ENCODE measurements at regions not wholly inside any gene's neighbourhood (a gene's known extent, or its start where the extent isn't known, plus 50 kb on each side); places are given as distances from the start of the nearest gene placed in this dataset.

GRCh38 chr9:28086881-28087280 is 513.6 kb upstream of the C9orf72 start:
- no peak overlapping the region for H3K27ac Mint-ChIP-seq
- H3K27me3 Mint-ChIP-seq (ENCODE audit: insufficient read depth), result no peaks in the 10 kb centered on the region
- no peak overlapping the region for H3K4me3 ChIP-seq (ENCODE audit: low read length)
- H3K4me3 Mint-ChIP-seq, result no peak overlapping the region
- H3K36me3 Mint-ChIP-seq (ENCODE audit: low read depth), result no peaks in the 10 kb centered on the region
- H3K36me3 ChIP-seq (ENCODE audit: control insufficient read depth, insufficient read depth, low read length), result no peaks in the 10 kb centered on the region
- no peak for DNase-seq
- no peak overlapping the region for H3K27ac ChIP-seq (ENCODE audit: low read depth, low read length)
- H3K27me3 ChIP-seq (ENCODE audit: control insufficient read depth, insufficient read depth, low read length, poor library complexity, severe bottlenecking), result no peaks in the 10 kb centered on the region
- peaks cover 7% of the 10 kb centered on the region for H3K9me3 Mint-ChIP-seq
- no peak overlapping the region for H3K9ac ChIP-seq (ENCODE audit: extremely low read depth, low read length, poor library complexity, severe bottlenecking)
- H3K4me1 ChIP-seq (ENCODE audit: control insufficient read depth, insufficient read depth, low read length), result no peaks in the 10 kb centered on the region
- no peaks in the 10 kb centered on the region for H3K9me3 ChIP-seq (ENCODE audit: control insufficient read depth, low read length)
- no peaks in the 10 kb centered on the region for H3K4me1 Mint-ChIP-seq
- no peak for TF ChIP-seq CTCF (conservative IDR thresholded peaks at IDR 0.05)

- WGBS, 2 experiments (ENCODE audit: insufficient coverage in 1 of 2, insufficient read length in 1 of 2), result 83 to 93% methylated on average over 3 to 9 of the region's 10 CpGs
- Mint-ChIP-seq H3K9me3 (peaks cover 19% of the 10 kb centered on the region), H3K27me3 (ENCODE audit: insufficient read depth) (no peaks in the 10 kb centered on the region), H3K36me3 (ENCODE audit: low read depth) (no peaks in the 10 kb centered on the region), H3K4me3 (no peak overlapping the region), H3K4me1 (peaks cover 11% of the 10 kb centered on the region), H3K27ac (no peak overlapping the region)
- TF ChIP-seq CTCF (conservative IDR thresholded peaks at IDR 0.05), result no peak
- no peak overlapping the region for H3K4me3 ChIP-seq (ENCODE audit: low read length)
- H3K36me3 ChIP-seq (ENCODE audit: control insufficient read depth, insufficient read depth, low read length), result no peaks in the 10 kb centered on the region
- DNase-seq, result peak; percentile 43
- H3K9ac ChIP-seq (ENCODE audit: extremely low read depth, low read length, poor library complexity, severe bottlenecking), result no peak overlapping the region
- no peaks in the 10 kb centered on the region for H3K9me3 ChIP-seq (ENCODE audit: control insufficient read depth, low read length)
- no peaks in the 10 kb centered on the region for H3K27me3 ChIP-seq (ENCODE audit: control insufficient read depth, insufficient read depth, low read length, poor library complexity, severe bottlenecking)
- H3K4me1 ChIP-seq (ENCODE audit: control insufficient read depth, insufficient read depth, low read length), result peaks cover 7% of the 10 kb centered on the region
- no peak overlapping the region for H3K27ac ChIP-seq (ENCODE audit: low read depth, low read length)
Observed at GRCh38 chr9:28092981-28093936, 520.0 kb upstream of the C9orf72 start.

- no peak overlapping the region for H3K27ac Mint-ChIP-seq
- H3K4me3 Mint-ChIP-seq, result no peak overlapping the region
- no peak for TF ChIP-seq CTCF (conservative IDR thresholded peaks at IDR 0.05)
- Histone ChIP-seq H3K27ac (ENCODE audit: low read depth, low read length) (no peak overlapping the region), H3K9me3 (ENCODE audit: control insufficient read depth, low read length) (peaks cover 8% of the 10 kb centered on the region), H3K9ac (ENCODE audit: extremely low read depth, low read length, poor library complexity, severe bottlenecking) (no peak overlapping the region), H3K36me3 (ENCODE audit: control insufficient read depth, insufficient read depth, low read length) (no peaks in the 10 kb centered on the region), H3K27me3 (ENCODE audit: control insufficient read depth, insufficient read depth, low read length, poor library complexity, severe bottlenecking) (no peaks in the 10 kb centered on the region), H3K4me3 (ENCODE audit: low read length) (no peak overlapping the region), H3K4me1 (ENCODE audit: control insufficient read depth, insufficient read depth, low read length) (no peaks in the 10 kb centered on the region)
- peaks cover 7% of the 10 kb centered on the region for H3K4me1 Mint-ChIP-seq
- WGBS, 2 experiments (ENCODE audit: insufficient coverage in 1 of 2, insufficient read length in 1 of 2), result 40 to 89% methylated on average over 1 to 3 of the region's 3 CpGs
- DNase-seq, result no peak
- H3K36me3 Mint-ChIP-seq (ENCODE audit: low read depth), result no peaks in the 10 kb centered on the region
- no peaks in the 10 kb centered on the region for H3K27me3 Mint-ChIP-seq (ENCODE audit: insufficient read depth)
- H3K9me3 Mint-ChIP-seq, result peaks cover 8% of the 10 kb centered on the region
Observed at GRCh38 chr9:28101509-28101908, 528.2 kb upstream of the C9orf72 start.
